ENCODE measurements at regions not wholly inside any gene's neighbourhood (a gene's known extent, or its start where the extent isn't known, plus 50 kb on each side); places are given as distances from the start of the nearest gene placed in this dataset.
"Not testable (repeated sequence)": the region's sequence is repeated elsewhere in the genome, so short reads cannot be mapped to it uniquely, and the experiment has no call there.

- no peak for DNase-seq
Measured at GRCh38 chr20:47866480-47866879, 81.2 kb upstream of the SULF2 start.

- DNase-seq, result no peak
Measured at GRCh38 chr20:47865912-47866311, 80.6 kb upstream of the SULF2 start.

GRCh38 chr20:47865451-47865850 lies 80.2 kb upstream of the SULF2 start:
- DNase-seq, result no peak

- DNase-seq, result no peak
Measured at GRCh38 chr20:47863981-47864380, 78.7 kb upstream of the SULF2 start.

GRCh38 chr20:47863315-47863965 lies 78.2 kb upstream of the SULF2 start:
- DNase-seq, result no peak

GRCh38 chr20:47862574-47863240 lies 77.4 kb upstream of the SULF2 start:
- no peak for DNase-seq

GRCh38 chr20:47861116-47861515 lies 75.8 kb upstream of the SULF2 start:
- no peak for DNase-seq

GRCh38 chr20:47860049-47860830 lies 75.0 kb upstream of the SULF2 start:
- DNase-seq, result no peak

GRCh38 chr20:47859278-47859677 lies 74.0 kb upstream of the SULF2 start:
- DNase-seq, result no peak

GRCh38 chr20:47857569-47858464 lies 72.5 kb upstream of the SULF2 start:
- no peak for DNase-seq

- DNase-seq, result no peak
Measured at GRCh38 chr20:47857187-47857568, 71.9 kb upstream of the SULF2 start.

GRCh38 chr20:47855799-47856198 lies 70.5 kb upstream of the SULF2 start:
- DNase-seq, result no peak

GRCh38 chr20:47854687-47855212 lies 69.5 kb upstream of the SULF2 start:
- DNase-seq, result no peak

GRCh38 chr20:47851774-47852173 lies 66.5 kb upstream of the SULF2 start:
- DNase-seq, result no peak

- no peak for DNase-seq
Measured at GRCh38 chr20:47850146-47850545, 64.9 kb upstream of the SULF2 start.

- DNase-seq, result no peak
Measured at GRCh38 chr20:47849596-47849995, 64.3 kb upstream of the SULF2 start.

GRCh38 chr20:47849006-47849405 lies 63.7 kb upstream of the SULF2 start:
- no peak for DNase-seq

- not testable (repeated sequence) for DNase-seq
Measured at GRCh38 chr20:47848534-47848933, 63.3 kb upstream of the SULF2 start.

- DNase-seq, result no peak
Measured at GRCh38 chr20:47847884-47848485, 62.7 kb upstream of the SULF2 start.

GRCh38 chr20:47847220-47847619 lies 61.9 kb upstream of the SULF2 start:
- DNase-seq, result not testable (repeated sequence)

- DNase-seq, result not testable (repeated sequence)
Measured at GRCh38 chr20:47846651-47847050, 61.4 kb upstream of the SULF2 start.

GRCh38 chr20:47845382-47845977 lies 60.2 kb upstream of the SULF2 start:
- DNase-seq, result not testable (repeated sequence)
